ENCODE measurements at regions not wholly inside any gene's neighbourhood (a gene's known extent, or its start where the extent isn't known, plus 50 kb on each side); places are given as distances from the start of the nearest gene placed in this dataset.

DNA sequence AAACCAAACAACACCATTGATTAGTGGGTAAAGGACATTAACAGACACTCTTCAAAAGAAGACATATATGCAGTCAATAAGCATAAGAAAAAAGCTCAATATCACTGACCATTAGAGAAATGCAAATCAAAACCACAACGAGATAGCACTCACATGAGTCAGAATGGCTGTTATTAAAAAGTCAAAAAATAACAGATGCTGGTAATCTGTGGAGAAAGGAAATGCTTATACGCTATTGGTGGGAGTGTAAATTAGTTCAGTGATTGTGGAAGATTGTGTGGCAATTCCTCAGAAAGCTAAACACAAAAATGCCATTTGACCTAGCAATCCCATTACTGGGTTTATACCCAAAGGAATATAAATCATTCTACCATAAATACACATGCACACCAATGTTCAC is 182.6 kb downstream of the TRPC6 start:
- Mint-ChIP-seq H3K27ac (no peak overlapping the region), H3K36me3 (ENCODE audit: low read depth) (no peaks in the 10 kb centered on the region), H3K9me3 (peaks cover 1% of the 10 kb centered on the region), H3K27me3 (ENCODE audit: low read depth) (no peaks in the 10 kb centered on the region), H3K4me3 (no peak overlapping the region), H3K4me1 (no peaks in the 10 kb centered on the region)
- TF ChIP-seq CTCF (IDR thresholded peaks at IDR 0.05; ENCODE audit: unreplicated experiment in 3 of 3), result no peak

GRCh38 chr11:101397979-101398378 is 185.8 kb downstream of the TRPC6 start:
- Mint-ChIP-seq H3K4me3 (no peak overlapping the region), H3K36me3 (ENCODE audit: low read depth) (no peaks in the 10 kb centered on the region), H3K27ac (no peak overlapping the region), H3K9me3 (peaks cover 12% of the 10 kb centered on the region), H3K4me1 (no peaks in the 10 kb centered on the region), H3K27me3 (ENCODE audit: low read depth) (no peaks in the 10 kb centered on the region)
- TF ChIP-seq CTCF (IDR thresholded peaks at IDR 0.05; ENCODE audit: unreplicated experiment in 3 of 3), result no peak

GRCh38 chr11:101390539-101390938 is 193.3 kb downstream of the TRPC6 start:
- no peak overlapping the region for H3K27ac Mint-ChIP-seq
- H3K27me3 Mint-ChIP-seq (ENCODE audit: low read depth), result no peaks in the 10 kb centered on the region
- H3K9me3 Mint-ChIP-seq, result peaks cover 6% of the 10 kb centered on the region
- H3K4me3 Mint-ChIP-seq, result no peak overlapping the region
- no peaks in the 10 kb centered on the region for H3K36me3 Mint-ChIP-seq (ENCODE audit: low read depth)
- TF ChIP-seq CTCF (IDR thresholded peaks at IDR 0.05; ENCODE audit: unreplicated experiment in 3 of 3), result peak; percentile 15 to 41 (median 18)
- no peaks in the 10 kb centered on the region for H3K4me1 Mint-ChIP-seq

DNA sequence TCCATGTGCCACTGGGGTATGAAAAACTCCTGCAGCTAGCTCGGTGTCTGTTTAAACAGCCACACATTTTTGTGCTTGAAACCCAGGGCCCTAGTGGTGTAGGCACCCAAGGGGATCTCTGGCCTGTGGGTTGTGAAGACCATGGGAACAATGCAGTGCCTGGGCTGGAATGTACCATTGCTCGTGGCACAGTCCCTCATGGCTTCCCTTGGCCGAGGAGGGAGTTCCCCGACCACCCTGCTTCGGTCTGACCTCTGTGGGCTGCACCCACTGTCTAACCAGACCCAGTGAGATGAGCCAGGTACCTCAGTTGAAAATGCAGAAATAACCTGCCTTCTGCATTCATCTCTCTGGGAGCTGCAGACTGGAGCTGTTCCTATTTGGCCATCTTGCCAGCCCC is 214.0 kb downstream of the TRPC6 start:
- Mint-ChIP-seq H3K36me3 (ENCODE audit: low read depth) (no peaks in the 10 kb centered on the region), H3K27me3 (ENCODE audit: low read depth) (peaks cover 6% of the 10 kb centered on the region), H3K4me1 (no peaks in the 10 kb centered on the region), H3K4me3 (no peak overlapping the region), H3K9me3 (peaks cover 18% of the 10 kb centered on the region), H3K27ac (no peak overlapping the region)
- no peak for TF ChIP-seq CTCF (IDR thresholded peaks at IDR 0.05; ENCODE audit: unreplicated experiment in 3 of 3)

GRCh38 chr11:101363706-101364275 is 220.0 kb downstream of the TRPC6 start:
- Mint-ChIP-seq H3K4me1 (no peaks in the 10 kb centered on the region), H3K9me3 (peaks cover 19% of the 10 kb centered on the region), H3K4me3 (no peak overlapping the region), H3K27ac (no peak overlapping the region), H3K27me3 (ENCODE audit: low read depth) (peaks cover 3% of the 10 kb centered on the region), H3K36me3 (ENCODE audit: low read depth) (no peaks in the 10 kb centered on the region)
- no peak for TF ChIP-seq CTCF (IDR thresholded peaks at IDR 0.05; ENCODE audit: unreplicated experiment in 3 of 3)

DNA sequence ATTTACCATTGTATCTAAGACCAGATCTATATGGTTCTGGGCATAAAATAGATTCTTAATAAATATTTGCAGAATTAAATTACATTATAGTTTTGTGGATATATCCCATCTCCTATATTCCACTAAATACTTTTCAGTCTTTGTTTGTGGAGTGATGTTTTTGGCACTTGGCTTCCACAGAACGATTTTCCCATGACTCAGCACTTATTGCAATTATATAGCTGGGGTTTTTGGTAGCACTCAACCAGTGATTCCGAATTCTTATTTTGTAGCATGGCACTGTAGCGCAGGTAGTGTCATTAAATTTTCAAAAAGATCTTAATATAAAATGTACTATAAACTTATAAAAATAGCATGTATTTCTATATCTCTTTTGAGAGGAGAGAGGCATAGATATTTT is 221.2 kb downstream of the TRPC6 start:
- H3K9me3 Mint-ChIP-seq, result peaks cover 16% of the 10 kb centered on the region
- no peak overlapping the region for H3K27ac Mint-ChIP-seq
- no peaks in the 10 kb centered on the region for H3K36me3 Mint-ChIP-seq (ENCODE audit: low read depth)
- H3K4me1 Mint-ChIP-seq, result no peaks in the 10 kb centered on the region
- no peak overlapping the region for H3K4me3 Mint-ChIP-seq
- TF ChIP-seq CTCF (IDR thresholded peaks at IDR 0.05; ENCODE audit: unreplicated experiment in 3 of 3), result no peak
- no peaks in the 10 kb centered on the region for H3K27me3 Mint-ChIP-seq (ENCODE audit: low read depth)

All from nephron (organoid).